Stimulated activated CD8-positive, alpha-beta memory T cell treated with anti-CD3 and anti-CD28 coated beads, Interleukin-15, amount 100 ng/mL, for 1 hour (primary cell): ENCODE measurements at regions not wholly inside any gene's neighbourhood (a gene's known extent, or its start where the extent isn't known, plus 50 kb on each side); places are given as distances from the start of the nearest gene placed in this dataset.
"Not testable (repeated sequence)": the region's sequence is repeated elsewhere in the genome, so short reads cannot be mapped to it uniquely, and the experiment has no call there.

Source experiments
- DNase-seq: peaks from one replicate; pipeline ENCODE4 v3.0.0-alpha.2; 2020; ENCODE audit warnings: low read depth

GRCh38 chr9:74334271-74334670 is 162.9 kb upstream of the RORB start:
- DNase-seq = no peak

DNA sequence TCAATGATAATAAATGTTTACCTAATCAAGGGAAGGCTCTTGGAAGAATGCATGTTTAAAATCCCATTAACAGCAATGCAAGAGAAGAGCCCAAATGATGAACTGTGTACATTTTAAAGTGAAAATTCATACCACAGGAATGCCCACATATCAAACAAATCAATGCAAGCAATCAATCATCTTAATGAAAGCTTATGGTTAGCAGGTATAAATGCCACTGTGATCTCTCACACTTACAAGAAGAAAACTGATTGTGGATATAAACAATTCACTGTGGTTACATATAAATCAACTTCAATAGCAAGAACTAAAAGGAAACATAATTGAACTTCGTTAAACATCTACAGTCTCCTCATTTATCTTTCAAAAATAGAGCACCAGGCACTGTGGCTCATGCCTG is 161.0 kb upstream of the RORB start:
- DNase-seq = no peak

DNA sequence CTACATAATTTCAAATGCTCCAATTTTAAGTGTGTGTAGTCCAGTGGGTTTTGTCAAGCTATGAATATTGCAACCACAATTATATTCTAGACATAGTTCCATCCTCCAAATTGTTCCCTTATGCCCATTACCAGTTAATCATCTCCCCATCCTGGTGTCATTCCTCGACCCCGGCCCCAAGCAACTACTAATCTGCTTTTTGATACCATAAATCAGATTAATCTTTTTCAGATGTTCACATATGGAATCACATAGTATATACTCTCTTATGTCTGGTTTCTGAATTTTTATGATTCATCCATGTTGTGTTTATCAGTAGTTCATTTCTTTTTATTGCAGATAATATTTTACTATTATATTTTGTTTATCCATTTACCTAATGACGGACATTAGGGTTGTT is 148.4 kb upstream of the RORB start:
- DNase-seq = no peak

GRCh38 chr9:74355107-74355506 is 142.0 kb upstream of the RORB start:
- no peak for DNase-seq

DNA sequence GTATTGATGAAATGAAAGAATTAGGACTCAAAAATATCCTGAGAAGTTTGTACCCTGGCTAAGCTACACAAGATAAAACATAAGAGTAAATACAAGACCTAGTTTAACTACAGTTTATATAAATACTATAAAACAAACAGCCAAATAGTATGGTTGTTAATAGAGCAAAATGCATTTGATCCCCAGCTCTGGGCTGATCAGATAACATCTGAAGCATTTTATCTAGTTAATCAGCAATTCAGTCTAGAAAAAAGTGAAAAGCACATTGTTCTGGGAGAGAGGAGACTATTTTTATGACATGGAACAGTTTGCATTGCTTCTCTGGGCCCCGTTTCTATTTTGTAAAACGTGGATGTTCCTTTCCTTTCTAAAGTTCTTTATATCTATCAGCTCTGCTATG is 139.6 kb upstream of the RORB start:
- DNase-seq = no peak

GRCh38 chr9:74358959-74359358 is 138.2 kb upstream of the RORB start:
- DNase-seq = no peak

DNA sequence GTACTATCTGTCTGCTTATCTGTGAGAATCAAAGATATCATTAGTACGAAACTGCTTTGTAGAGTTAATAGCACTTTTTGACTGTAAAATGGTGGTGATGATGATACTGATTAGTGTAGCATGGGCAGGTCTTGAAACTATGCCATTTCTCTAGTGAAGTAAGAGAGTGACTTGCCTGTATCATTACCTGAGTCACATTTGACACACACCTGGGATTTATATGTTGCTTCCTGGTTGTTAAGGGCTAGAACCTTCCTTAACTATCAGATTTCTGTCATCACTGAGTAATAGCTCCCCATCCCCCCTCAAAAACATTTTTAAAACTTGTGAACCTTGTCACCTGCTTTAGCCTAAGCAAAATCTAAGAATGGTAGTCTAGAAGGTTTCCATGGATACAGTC is 135.6 kb upstream of the RORB start:
- DNase-seq = no peak

DNA sequence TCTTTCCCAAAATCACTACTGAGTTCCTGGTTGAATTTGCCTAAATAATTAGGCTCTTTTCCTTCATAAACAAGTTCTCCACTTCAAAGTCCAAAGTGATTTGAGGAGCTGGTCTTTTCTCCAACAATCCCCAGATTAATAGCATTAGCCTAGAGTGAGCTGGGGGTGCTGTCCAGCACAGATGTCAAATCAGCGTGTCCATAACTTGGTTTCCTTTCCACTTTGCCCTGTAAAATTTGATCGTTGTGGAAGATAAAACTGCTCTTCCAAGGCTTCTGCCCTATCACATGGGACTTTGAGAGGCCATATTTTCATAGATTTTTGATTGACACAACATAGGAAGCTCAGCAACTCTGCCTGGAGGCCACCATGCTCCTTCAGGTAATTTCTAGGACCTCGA is 134.7 kb upstream of the RORB start:
- no peak for DNase-seq

DNA sequence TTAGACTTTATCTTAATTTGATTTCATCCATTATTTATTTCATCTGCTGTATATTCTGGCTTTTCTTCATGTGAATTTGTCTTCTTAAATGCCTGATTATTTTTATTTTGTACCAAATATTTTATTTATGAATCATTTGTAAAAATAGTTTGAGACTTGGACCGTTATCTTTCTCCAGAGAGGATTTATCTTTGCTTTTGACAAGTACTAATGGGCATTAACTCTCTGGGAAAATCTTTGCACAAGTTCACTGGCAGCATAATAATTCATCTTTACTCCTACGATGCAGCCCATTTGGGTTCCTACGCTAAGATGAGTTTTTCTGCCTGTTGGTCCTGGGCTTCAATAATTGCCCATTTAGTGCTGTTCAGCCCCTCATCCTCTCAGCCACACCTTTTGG is 131.0 kb upstream of the RORB start:
- DNase-seq = no peak

DNA sequence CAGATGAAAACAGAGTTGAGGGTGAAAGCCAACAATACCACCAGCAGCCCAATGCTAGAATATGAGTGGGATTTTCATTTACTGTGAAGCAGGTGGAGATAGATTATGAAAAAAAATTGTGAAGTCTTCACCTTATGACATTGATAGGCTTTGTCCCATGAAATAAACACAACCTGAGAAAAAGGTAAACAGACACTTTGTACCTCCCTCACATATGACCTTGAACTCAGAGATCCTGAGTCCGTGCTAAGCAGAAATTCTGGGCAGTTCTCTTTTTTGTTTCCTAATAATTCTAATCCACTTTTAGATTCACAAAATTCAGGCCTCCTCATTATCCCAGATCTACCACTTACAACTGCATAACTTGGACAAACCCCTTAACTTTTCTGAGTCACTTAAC is 127.3 kb upstream of the RORB start:
- no peak for DNase-seq

DNA sequence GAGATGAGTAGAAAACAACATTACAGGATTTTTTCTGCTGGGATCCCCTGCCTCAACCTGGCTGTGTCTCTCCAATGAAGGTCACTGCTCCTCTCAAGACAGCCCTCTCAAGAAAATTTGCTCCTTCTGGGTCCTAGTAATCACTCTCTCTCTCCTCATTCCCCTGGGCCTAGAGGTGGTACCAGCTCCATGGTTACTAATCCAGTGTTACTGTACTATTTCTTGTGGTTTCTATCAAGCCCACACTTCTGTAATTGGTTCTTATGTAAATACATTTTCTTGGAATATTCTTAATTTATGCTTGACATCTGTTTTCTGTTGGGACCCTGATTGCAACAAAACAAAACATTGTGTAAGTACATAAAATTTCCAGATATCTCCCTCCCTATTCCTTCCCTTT is 123.8 kb upstream of the RORB start:
- no peak for DNase-seq

DNA sequence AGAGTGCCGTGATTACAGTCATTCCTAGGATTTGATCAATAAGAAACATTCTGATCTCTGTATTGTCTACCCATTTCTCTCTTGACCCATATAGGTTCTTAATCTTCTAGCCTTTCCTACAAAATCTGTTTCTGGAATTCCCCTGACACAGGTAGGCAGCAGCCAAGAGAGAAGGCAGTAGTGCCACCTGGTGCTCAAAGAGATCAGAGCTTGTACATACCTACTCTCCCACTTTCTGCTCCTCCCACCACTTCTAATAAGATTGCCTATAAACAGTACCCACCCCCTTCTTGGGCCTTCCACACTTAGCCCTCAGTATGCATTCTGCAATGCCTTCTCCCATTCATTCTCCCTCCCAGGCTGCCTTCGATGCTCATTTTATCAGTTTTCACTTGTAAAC is 117.4 kb upstream of the RORB start:
- no peak for DNase-seq

DNA sequence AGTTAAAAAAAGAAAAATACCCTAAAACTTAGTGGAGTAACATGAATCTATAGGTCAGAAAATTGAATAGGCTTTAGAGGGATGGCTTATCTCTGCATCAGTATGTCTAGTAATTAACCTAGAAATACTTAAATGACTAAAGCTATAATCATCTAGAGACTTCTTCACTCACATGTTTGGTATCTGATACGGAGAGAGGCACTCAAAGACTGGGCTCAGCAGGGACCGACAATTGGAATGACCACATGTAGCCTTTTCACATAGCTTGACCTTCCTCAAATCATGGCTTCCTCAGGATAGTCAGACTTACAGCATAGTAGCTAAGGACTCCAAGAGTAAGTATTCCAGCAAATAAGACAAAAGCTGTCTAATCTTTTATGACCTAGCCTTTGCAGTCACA is 105.3 kb upstream of the RORB start:
- no peak for DNase-seq

GRCh38 chr9:74403581-74403980 is 93.6 kb upstream of the RORB start:
- no peak for DNase-seq

- no peak for DNase-seq
Measured at GRCh38 chr9:74404620-74405019, 92.5 kb upstream of the RORB start.

GRCh38 chr9:74407166-74407565 is 90.0 kb upstream of the RORB start:
- DNase-seq = no peak

DNA sequence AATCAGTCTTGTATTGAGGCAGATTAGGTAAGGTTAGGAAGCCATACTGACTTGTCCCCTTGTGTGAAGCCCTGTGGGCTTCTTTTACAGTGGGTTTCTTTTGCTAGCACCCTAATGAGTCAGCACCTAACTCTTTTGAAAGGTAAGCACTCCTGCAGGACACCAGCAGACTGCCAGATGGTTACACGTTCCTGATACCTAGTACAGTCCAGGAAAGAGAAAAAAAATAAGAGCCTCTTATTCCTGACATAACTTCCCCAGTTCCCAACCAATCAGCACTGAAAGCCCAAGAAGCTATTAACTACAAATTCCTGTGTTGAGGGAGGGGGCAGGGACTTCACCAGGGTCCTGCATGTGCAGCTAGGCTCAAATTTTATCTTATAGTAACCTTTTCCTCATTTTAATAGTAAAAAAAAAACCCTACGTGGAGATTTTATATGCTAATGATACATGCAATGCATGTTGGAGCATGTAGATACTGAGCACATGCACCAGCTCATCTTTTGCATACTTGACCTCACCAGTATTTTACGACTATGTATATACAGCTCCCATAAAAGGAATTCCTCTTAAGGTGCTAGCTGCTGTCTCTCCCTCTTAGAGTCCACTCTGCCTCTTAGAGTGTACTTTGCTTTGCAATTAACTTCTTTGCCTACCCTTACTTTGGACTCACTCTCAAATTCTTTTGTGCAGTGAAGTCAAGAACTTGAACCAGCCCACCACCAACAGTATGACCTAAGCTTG is 84.7 kb upstream of the RORB start:
- no peak for DNase-seq

DNA sequence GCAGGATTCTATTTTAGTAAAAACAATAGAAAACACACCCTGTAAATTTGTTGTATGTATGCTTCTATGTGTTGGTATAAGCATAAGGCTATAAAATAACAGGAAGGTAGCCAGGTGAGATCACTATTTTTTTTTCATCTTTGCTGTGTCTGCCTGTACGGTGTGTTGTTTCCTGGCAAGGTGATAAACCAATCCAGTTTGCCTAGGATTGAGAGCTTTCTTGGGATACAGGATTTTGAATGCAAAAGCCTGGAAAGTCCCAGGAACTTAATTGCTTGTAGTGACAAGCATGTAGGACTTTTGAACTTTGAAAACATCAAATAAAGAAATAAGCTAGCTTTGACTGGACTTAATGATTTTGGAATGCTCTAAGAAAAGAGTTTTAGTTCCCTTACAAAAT is 83.3 kb upstream of the RORB start:
- DNase-seq = no peak

GRCh38 chr9:74414325-74414724 is 82.8 kb upstream of the RORB start:
- no peak for DNase-seq

DNA sequence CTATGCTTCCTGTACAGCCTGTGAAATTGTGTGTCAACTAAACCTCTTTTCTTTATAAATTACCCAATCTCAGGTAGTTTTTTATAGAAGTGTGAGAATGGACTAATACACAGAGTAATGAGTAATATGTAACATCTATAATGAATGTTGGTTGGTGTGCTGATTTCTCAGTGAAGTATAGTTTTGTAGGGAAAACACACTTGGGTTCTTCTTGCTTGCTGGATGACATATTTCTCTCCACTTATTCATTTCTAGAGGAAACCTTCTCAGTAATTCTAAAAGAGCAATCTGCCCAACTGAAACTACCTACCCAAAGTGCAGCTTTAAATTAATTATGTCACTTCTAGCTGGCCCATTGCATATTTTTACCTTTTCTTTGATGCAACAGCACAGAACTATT is 81.1 kb upstream of the RORB start:
- DNase-seq = no peak

- not testable (repeated sequence) for DNase-seq
Measured at GRCh38 chr9:74424488-74424887, 72.6 kb upstream of the RORB start.

GRCh38 chr9:74431467-74431866 is 65.7 kb upstream of the RORB start:
- DNase-seq = no peak

DNA sequence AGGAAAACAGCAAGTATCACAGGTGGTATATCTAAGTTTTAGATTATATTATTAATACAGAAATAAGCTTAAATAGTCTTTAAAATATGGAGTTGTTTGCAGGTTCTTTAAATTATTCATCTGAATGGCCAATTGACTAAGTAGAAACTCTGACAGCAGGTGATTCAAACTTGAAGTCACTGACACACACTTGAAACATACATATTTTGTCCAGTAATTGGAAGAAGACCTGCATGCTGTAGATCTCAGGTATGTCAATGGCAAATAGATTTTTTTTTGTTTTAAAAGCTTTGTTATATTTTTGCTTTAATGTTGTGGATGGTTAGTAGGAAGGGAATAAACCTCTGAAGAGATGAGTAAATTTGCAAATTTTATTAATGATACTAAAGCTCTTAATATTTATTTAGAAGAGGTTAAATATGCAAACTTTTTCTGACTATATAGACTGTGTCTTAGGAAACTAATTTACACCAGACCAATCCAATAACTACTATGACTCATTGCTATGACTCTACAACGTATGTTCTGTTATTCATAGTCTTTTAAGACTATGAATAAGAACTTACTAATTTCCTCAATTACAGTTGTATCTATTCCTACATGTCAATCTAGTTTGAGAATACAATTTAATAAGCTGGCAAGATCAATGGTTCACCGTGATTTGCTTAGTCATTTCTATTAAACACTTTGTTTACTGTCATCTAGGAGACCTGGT is 53.9 kb upstream of the RORB start:
- DNase-seq = no peak

DNA sequence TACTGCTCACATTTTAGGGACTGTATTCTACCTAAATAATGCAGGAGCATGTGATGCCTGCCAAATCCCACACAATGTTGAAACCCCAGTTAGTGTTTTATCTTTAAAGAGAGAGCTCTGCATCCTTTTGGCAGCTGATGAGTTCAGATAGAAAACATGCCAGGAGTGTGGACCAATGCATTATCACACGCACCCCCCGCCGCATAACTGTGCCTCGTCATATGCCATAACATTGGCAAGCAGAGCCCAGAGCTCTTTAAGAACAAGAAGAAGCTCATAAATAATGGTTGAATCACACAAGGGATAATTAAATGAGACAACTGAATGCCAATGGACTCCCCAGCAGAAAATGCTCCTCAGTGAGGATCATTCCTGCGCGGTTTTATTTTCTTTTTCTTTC is 52.8 kb upstream of the RORB start:
- no peak for DNase-seq
